Endothelial cell (in vitro differentiated cells): ENCODE measurements at regions not wholly inside any gene's neighbourhood (a gene's known extent, or its start where the extent isn't known, plus 50 kb on each side); places are given as distances from the start of the nearest gene placed in this dataset.

Source experiments
- DNase-seq: peaks from one replicate; pipeline ENCODE4 v3.0.0; 2021; ENCODE audit warnings: low spot score
- H3K27ac Mint-ChIP-seq: one replicate; pipeline ENCODE4 v1.8.0; 2021; ENCODE audit warnings: mixed read lengths, inconsistent platforms; ENCODE audit not compliant: unreplicated experiment
- H3K27me3 Mint-ChIP-seq: one replicate; pipeline ENCODE4 v1.8.0; 2021; ENCODE audit warnings: mild to moderate bottlenecking, moderate library complexity, mixed read lengths, inconsistent platforms; ENCODE audit not compliant: unreplicated experiment
- H3K36me3 Mint-ChIP-seq: one replicate; pipeline ENCODE4 v1.8.0; 2021; ENCODE audit warnings: mild to moderate bottlenecking, low read depth, mixed read lengths, inconsistent platforms; ENCODE audit not compliant: unreplicated experiment
- H3K4me1 Mint-ChIP-seq: one replicate; pipeline ENCODE4 v1.8.0; 2021; ENCODE audit warnings: mild to moderate bottlenecking, mixed read lengths, inconsistent platforms; ENCODE audit not compliant: unreplicated experiment
- H3K4me3 Mint-ChIP-seq: one replicate; pipeline ENCODE4 v1.8.0; 2021; ENCODE audit warnings: mild to moderate bottlenecking, mixed read lengths, inconsistent platforms; ENCODE audit not compliant: unreplicated experiment
- H3K9me3 Mint-ChIP-seq: one replicate; pipeline ENCODE4 v1.8.0; 2021; ENCODE audit warnings: mixed read lengths, inconsistent platforms; ENCODE audit not compliant: unreplicated experiment
- CTCF ChIP-seq: fragments of 200-600 bp; sonication (generic); IDR thresholded peaks from one replicate; pipeline ENCODE4 v1.5.0; 2021; ENCODE audit warnings: antibody characterized with exemption; ENCODE audit not compliant: unreplicated experiment

- TF ChIP-seq CTCF, result no peak
- Mint-ChIP-seq H3K4me1 (peaks cover 60% of the 10 kb centered on the region), H3K9me3 (no peaks in the 10 kb centered on the region), H3K4me3 (no peak overlapping the region), H3K27ac (no peak overlapping the region), H3K27me3 (peaks cover 5% of the 10 kb centered on the region), H3K36me3 (peaks cover 4% of the 10 kb centered on the region)
- DNase-seq, result no peak
These were observed 211.7 kb downstream of the PLK2 start for GRCh38 chr5:58248221-58248620.

GRCh38 chr5:58246461-58246944 is 213.4 kb downstream of the PLK2 start:
- H3K9me3 Mint-ChIP-seq, result no peaks in the 10 kb centered on the region
- H3K4me1 Mint-ChIP-seq, result peaks cover 68% of the 10 kb centered on the region
- no peak overlapping the region for H3K4me3 Mint-ChIP-seq
- no peak for DNase-seq
- H3K36me3 Mint-ChIP-seq, result peaks cover 5% of the 10 kb centered on the region
- H3K27ac Mint-ChIP-seq, result peak overlapping the region; percentile 90
- peaks cover 2% of the 10 kb centered on the region for H3K27me3 Mint-ChIP-seq
- no peak for TF ChIP-seq CTCF

GRCh38 chr5:58245476-58245840 is 214.4 kb downstream of the PLK2 start:
- Mint-ChIP-seq H3K36me3 (peaks cover 7% of the 10 kb centered on the region), H3K27ac (peak overlapping the region; percentile 90), H3K9me3 (no peaks in the 10 kb centered on the region), H3K27me3 (no peaks in the 10 kb centered on the region), H3K4me3 (no peak overlapping the region), H3K4me1 (peaks cover 72% of the 10 kb centered on the region)
- no peak for DNase-seq
- no peak for TF ChIP-seq CTCF

GRCh38 chr5:58244819-58245475 is 214.9 kb downstream of the PLK2 start:
- no peaks in the 10 kb centered on the region for H3K27me3 Mint-ChIP-seq
- peak overlapping the region; percentile 95 for H3K27ac Mint-ChIP-seq
- DNase-seq, result peak; percentile 5
- no peak for TF ChIP-seq CTCF
- H3K4me1 Mint-ChIP-seq, result peaks cover 68% of the 10 kb centered on the region
- peak overlapping the region; percentile 21 for H3K4me3 Mint-ChIP-seq
- no peaks in the 10 kb centered on the region for H3K9me3 Mint-ChIP-seq
- H3K36me3 Mint-ChIP-seq, result peaks cover 7% of the 10 kb centered on the region

- TF ChIP-seq CTCF, result no peak
- no peak for DNase-seq
- Mint-ChIP-seq H3K9me3 (no peaks in the 10 kb centered on the region), H3K4me3 (no peak overlapping the region), H3K4me1 (peaks cover 51% of the 10 kb centered on the region), H3K36me3 (peaks cover 7% of the 10 kb centered on the region), H3K27me3 (no peaks in the 10 kb centered on the region), H3K27ac (peak overlapping the region; percentile 92)
These were observed 218.5 kb downstream of the PLK2 start for GRCh38 chr5:58241389-58241788.
